ENCODE measurements at regions not wholly inside any gene's neighbourhood (a gene's known extent, or its start where the extent isn't known, plus 50 kb on each side); places are given as distances from the start of the nearest gene placed in this dataset.

DNA sequence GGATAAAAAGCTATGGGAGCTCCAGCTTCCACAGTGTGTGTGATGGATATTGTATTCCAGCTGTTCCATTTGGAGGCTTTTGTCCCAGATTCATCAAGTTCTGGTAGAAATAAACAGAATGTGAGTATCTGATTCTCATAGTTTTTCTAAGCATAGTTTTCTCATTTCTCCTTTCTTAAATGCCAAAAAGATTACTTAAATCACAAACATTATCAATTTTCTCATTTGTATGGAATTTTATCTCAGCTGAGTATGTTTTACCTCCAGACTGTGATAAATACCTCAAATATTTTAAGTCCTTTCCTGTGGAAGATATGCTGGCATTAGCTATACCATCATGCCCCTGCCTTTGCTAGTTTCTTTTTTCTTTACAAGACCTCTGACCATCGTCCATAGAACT lies 767.3 kb downstream of the TFAP2A start:
- DNase-seq, result no peak

DNA sequence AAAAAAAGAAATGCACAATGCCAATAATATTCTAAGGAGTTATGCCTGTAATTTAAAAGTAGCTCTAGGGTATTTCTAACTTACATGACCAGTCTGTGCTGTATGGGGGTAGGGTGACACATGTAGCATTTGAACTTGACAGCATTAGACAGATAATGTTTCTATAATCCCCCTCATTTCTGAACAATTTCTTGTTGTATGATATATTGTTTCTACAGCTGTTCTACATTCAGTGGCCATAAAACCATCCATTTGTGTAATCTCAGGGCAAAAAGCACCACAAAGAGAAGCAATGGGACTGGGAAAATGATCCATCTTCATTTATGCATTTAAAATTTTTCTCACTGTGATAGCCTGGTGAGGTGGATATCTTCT lies 767.8 kb downstream of the TFAP2A start:
- no peak for DNase-seq

GRCh38 chr6:9646342-9647070 lies 768.4 kb downstream of the TFAP2A start:
- DNase-seq, result no peak

DNA sequence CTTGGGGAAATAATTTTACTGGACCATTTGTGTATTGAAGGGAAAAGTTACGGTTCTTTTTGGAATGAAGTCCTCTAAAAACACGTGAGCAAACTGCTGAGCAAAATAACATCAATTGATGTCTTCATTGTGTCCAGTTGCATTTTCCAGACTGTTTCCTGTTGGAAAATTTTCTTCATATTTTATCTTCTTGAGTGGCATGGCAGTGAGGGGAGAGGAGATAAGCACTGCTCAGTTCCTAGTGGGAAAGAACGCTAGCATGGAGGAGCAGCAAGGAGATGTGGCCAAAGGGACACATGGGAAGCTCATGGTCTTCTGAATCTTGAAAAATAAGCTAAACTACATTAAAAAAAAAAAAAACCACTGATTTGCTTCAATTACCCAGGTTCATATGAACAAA lies 776.0 kb downstream of the TFAP2A start:
- DNase-seq, result no peak

- DNase-seq, result no peak
These were observed 780.1 kb downstream of the TFAP2A start for GRCh38 chr6:9634776-9635175.

- DNase-seq, result no peak
These were observed 782.8 kb downstream of the TFAP2A start for GRCh38 chr6:9632026-9632425.

DNA sequence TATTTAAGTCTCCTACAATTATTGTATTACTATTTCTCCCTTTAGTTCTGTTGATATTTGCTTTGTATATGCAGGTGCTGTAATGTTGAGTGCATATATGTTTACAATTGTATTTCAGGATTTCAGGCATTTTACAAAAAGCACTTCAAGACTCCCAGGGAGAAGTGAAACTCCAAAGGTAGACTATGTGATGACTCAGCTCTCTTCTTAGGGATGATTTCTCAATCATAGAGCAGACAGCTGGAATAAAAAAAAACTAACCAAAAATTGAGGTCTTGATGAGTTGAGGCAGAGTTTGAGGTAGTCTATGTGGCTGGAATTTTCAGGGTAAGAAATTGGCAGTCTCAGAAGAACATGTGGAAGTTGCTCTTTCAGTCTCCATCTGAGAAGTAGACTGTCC lies 786.1 kb downstream of the TFAP2A start:
- no peak for DNase-seq

DNA sequence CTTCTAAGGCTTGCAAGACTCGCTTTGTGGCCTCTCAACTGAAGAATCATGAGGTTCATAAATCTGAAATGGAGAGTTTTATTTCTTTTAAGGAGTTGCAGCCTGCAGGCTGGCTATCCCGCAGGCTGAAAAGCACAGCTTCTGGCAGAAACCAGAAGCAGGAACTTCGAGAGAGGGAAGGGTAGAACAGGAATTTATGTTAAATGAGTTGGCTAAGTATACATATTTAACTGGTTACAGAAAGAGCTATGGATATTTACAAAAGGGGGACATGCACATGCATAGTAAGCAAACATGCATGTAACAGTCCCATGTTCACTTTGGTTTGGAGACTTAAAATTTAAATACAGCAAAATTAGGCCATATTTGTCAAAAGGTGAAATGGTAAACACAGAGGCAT lies 787.0 kb downstream of the TFAP2A start:
- DNase-seq, result no peak

DNA sequence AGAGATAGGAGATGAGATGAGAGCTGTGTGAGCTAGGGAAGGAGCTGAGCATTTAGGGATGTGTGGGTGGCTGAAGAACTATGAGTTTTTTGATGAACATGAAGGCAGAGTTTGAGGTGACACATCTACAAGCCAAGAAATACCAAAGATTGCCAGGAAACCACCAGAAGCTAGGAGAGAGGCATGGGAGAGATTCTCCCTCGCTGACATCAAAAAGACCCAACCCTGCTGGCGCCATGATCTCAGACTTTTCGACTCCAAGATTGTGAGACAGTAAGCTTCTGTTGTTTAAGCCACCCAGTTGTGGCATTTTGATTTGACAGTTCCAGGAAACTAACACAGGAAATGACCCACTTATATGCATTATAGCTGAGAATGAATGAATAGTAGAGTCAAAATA lies 790.9 kb downstream of the TFAP2A start:
- DNase-seq, result no peak

GRCh38 chr6:9623228-9623832 lies 791.5 kb downstream of the TFAP2A start:
- no peak for DNase-seq

DNA sequence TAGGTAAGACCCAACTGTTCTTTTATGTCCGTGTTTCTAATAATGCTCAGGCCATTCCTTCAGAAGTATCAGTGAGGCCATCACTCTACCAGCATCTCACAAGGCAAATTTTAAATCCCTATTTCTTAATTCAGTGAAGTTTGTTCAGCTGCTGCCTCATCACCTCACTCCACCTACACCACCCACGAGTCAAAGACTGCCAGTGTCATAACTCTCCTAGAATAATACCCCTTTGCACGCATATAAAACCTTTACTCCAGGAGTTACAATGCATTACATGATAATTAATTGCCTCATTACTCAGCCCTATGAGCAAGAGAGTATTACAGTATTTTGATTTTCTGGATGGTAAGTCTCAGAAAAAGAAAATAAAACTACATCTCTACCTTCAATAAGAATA lies 793.6 kb downstream of the TFAP2A start:
- no peak for DNase-seq

DNA sequence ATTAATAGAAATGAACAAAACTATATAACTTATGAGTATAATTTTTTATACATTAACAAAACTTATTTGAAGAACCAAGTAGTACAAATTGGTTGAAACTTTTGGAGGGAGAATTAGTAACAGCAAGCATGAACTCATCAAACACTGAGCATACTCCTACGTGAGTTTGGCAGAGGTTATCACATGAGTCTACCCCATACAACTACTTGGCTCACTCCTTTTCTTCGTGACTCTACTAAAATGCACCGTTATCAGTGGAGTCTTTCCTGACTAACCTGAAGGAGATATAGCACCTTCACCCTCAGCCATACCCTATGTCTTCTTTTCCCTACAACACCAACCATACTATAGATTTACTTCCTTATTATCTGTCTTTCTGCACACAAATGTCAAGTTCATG lies 794.2 kb downstream of the TFAP2A start:
- DNase-seq, result no peak

DNA sequence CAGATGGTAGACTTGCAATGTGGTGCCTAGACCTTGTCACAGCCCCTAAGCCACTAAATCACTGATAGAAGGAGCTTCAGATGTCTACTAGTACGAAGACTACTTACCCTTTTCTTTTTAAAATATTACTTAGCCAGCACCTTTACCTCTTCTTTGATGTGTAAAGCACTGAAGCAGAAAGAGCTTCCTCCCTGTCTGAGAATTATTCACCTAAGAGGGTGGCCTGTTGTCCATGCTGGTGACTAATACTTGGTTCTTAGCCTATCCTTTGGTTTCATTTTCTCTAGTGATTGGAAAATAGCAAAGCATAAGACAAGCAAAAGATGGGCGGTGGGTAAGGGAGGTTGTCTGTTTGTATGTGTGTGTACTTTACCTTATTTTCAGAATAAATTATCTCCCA lies 794.6 kb downstream of the TFAP2A start:
- DNase-seq, result no peak

DNA sequence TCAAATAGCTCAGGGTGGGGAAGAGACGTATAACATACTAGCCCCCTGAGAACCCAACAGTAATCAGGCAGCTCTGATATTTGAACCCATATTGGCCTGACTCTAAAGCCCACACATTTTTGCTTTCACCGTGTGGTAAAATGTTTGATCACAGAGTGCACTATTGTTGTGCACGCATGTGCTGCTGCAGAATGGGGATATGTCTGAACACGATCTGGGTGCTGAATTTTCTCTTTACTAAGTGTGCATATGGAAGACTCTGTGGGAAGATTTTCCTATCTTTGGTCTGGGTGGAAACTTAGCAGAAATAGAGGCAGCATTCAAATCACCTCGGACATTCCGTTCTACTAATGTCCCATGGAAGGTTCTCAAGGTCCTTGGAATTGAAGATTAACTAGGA lies 800.1 kb downstream of the TFAP2A start:
- DNase-seq, result no peak

DNA sequence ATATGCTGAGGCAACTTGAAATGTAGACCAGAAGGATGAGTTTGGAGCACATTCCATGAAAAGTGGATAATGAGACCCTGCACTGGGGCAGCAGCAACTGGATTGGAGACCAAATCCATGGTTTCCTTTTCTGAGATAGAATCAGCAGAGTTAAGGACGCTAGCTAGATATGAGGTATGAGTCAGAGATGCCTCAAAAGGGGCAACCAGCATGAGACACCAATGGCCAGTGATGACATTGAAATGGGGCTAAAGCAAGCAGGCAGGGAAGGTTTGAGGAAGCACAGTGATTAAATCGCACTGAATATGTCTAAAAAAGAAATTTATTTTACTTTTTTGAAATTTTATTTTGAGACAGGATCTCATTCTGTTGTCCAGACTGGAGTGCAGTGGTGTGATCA lies 802.4 kb downstream of the TFAP2A start:
- no peak for DNase-seq

DNA sequence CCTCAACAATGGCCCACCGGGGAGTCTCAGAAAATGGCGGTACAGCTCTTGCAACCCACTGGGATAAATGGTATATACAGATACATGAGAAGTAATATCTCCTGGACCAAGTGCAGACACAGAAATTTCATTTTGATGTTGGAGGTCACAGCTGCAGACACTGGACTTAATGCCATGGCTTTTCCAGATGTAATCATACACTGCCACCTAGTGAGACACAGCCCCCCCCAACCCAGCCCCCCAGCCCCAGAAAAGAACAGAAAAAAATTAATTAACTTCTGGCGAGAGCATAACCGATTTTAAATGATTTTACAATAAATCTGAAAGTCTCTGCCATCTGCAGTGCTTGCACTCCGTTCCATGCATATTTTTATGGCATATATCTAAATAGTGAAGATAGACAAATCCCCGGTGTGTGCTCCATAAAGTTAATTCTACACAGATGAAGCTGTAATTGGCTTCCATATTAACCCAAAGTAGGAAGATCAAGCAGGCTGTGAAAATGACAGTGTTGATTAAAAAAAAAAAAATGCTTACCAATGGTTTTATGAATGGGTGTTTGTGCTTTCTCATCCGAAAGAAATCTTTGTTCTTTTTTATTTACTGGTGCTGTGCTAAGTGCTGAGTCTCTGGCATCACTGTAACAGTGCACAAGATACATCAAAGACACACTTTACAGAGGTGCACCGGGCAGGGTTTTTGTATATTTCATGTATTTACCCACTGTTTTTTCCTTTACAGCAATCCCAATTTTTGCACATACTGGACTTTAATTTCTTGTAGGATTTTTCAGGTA lies 804.1 kb downstream of the TFAP2A start:
- no peak for DNase-seq

DNA sequence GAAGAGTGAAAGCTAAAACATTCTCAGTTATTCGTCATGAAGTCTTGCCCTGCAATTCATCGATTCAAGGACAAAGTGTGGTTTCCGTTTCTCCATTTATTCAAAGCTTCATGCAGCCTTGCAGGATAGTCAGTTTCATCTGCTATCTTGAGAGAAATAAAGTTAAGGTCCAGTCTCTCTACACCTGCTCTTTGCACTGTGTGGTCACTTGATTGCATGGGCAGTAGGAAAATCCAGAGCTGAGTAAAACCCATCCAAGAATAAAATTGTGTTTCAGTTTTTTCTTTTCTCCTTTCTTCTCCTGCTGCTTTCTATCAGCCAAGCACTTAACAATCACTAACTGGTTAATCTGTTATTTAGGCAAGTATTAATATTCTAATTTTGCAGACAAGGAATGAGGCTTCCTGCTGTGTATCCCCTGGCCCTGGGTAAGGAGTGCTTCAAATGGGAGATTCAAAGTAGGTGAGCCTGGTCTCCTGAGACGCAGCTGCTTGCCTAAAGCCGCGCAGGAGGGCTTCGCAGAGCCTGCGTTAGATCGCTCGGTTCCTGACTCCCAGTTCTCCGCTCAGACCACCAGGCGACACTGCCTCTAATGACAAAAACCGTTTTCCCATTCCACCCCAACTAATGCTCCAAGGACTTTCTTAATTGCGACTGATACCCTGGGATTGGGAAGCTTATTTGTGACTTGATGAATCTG lies 808.3 kb downstream of the TFAP2A start:
- no peak for DNase-seq

DNA sequence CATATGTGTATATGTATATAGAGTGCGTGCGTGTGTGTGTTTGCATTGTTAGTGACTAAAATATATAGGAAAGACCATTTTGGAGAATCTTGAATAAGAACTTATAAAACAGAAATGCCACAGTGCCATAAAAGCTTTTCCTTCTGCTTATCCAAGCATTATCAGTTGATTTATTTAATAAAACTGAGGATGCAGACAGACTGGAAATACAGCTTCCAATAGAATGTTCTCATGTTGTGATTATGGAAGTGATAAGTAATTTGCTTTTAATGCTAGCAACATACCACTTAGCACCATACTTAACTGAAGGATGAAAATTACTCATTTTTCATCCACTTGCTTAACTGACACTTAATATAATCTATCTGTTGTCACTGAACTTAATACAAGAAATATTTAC lies 820.1 kb downstream of the TFAP2A start:
- no peak for DNase-seq

- no peak for DNase-seq
These were observed 821.3 kb downstream of the TFAP2A start for GRCh38 chr6:9593554-9593953.

DNA sequence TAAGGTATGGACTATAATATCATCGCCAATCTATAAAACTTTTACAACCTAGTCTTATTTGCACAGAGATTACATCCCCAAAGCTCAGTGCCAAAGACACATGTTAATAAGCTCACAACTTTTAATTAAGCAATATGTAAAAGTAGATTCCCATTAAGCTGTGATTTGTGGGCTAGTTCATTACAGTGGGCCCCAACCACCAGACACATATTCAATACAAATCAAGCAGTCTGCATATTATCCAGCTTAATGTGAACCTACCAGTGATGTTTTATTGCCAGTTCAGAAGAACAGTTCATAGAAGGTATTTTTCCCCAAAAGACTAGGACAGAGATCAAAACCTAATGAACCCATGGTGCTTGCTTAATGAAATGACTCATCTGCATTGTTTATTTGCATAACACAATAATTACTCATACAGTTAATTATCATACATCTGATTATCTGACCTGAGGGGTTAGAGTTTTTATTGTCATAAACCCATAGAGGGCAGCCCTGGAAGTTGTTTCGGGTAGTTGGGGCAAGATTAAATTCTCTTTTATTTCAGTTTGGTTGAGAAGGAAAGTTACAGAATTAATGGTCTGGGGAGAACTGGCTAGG lies 831.0 kb downstream of the TFAP2A start:
- no peak for DNase-seq

DNA sequence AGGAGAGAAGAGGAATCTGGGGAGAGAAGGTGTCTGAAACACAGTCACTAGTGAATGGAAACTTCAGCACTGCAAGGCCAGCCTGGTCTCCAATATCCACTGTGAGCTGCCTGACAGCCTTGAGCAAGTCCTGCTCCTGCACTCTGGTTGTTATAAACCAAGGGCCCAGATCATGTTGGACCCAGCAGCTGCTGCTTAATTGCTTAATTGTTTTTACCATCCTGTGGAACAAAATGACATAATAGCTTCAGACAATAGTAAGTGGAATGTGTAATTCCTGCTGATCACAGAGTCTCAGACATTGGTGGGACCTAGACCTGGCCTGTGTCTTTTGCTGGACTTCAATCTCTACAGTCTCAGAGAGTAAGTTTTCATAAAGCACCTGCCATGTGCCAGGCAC lies 833.7 kb downstream of the TFAP2A start:
- no peak for DNase-seq

DNA sequence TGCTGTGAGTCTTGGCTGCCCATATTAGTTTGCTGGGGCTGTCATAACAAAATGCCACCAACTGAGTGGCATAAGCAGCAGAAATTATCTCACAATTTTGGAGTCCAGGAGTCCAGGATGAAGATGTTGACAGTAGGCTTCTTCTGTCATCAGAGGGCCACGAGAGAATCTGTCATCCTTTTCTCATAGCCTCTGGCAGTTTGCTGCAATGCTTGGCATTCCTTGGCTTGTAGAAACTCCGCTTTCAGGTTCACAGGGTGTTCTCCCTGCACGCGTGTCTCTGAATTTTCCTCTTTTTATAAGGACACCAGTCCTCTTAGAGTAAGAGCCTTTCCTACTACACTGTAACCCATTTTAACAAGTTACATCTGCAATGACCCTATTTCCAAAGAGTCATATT lies 838.4 kb downstream of the TFAP2A start:
- DNase-seq, result no peak

GRCh38 chr6:9566096-9566495 lies 848.8 kb downstream of the TFAP2A start:
- DNase-seq, result no peak
